ENCODE measurements at regions not wholly inside any gene's neighbourhood (a gene's known extent, or its start where the extent isn't known, plus 50 kb on each side); places are given as distances from the start of the nearest gene placed in this dataset.
A peak's percentile ranks its signal among the peaks of the same experiment; 100 is the strongest.

DNA sequence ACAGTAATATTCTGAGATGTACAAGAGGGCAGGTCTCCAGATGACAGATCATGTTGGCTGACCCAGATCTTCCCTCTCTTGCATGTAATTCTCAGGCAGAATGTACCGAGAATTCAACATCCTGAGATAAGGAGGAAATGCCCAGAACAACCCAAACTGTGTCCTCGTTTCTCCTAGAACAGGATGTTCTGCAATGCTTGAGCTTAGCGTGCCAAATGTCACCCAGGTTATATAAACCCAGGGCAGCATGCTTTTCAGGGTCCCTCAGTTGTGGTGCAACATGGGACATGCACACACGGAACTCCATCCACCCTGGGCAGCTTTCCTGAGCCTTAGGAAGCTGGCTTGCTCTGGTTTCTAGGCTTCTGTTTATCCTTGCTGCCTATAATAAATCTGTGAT lies 102.1 kb upstream of the CMC1 start:
- no peaks in the 10 kb centered on the region for H3K36me3 ChIP-seq (ENCODE audit: control insufficient read depth in 4 of 4, insufficient read depth in 4 of 4, low read length in 4 of 4)
- no peaks in the 10 kb centered on the region for H3K9me3 ChIP-seq (ENCODE audit: control insufficient read depth in 4 of 4, insufficient read depth in 3 of 4, low read length in 3 of 4)
- peak in 1 of 3 donors; percentile 35 for DNase-seq
- TF ChIP-seq, protein P1, sequence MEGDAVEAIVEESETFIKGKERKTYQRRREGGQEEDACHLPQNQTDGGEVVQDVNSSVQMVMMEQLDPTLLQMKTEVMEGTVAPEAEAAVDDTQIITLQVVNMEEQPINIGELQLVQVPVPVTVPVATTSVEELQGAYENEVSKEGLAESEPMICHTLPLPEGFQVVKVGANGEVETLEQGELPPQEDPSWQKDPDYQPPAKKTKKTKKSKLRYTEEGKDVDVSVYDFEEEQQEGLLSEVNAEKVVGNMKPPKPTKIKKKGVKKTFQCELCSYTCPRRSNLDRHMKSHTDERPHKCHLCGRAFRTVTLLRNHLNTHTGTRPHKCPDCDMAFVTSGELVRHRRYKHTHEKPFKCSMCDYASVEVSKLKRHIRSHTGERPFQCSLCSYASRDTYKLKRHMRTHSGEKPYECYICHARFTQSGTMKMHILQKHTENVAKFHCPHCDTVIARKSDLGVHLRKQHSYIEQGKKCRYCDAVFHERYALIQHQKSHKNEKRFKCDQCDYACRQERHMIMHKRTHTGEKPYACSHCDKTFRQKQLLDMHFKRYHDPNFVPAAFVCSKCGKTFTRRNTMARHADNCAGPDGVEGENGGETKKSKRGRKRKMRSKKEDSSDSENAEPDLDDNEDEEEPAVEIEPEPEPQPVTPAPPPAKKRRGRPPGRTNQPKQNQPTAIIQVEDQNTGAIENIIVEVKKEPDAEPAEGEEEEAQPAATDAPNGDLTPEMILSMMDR (IDR thresholded peaks at IDR 0.05; ENCODE audit: control extremely low read depth, extremely low read depth), result no peak
- no peaks in the 10 kb centered on the region for H3K27me3 ChIP-seq (ENCODE audit: control insufficient read depth in 3 of 3, insufficient read depth in 3 of 3, low read length in 2 of 3)
- ATAC-seq (ENCODE audit: insufficient read depth, low FRiP score), result peak; percentile 39
- H3K9ac ChIP-seq (ENCODE audit: insufficient read depth in 1 of 2, low read length in 2 of 2), result no peak overlapping the region
- 47 to 53% methylated on average over 4 of the region's 4 CpGs for WGBS, 2 donors
- peak overlapping the region in 1 of 2 donors; percentile 21 for H3K27ac ChIP-seq (ENCODE audit: low read depth in 1 of 2, low read length in 1 of 2)
- H3K4me1 ChIP-seq (ENCODE audit: control insufficient read depth in 5 of 5, insufficient read depth in 5 of 5, low read length in 5 of 5), result peaks cover 0 to 17% (median 5%) of the 10 kb centered on the region in 5 donors
- H3K4me3 ChIP-seq, result no peak overlapping the region

DNA sequence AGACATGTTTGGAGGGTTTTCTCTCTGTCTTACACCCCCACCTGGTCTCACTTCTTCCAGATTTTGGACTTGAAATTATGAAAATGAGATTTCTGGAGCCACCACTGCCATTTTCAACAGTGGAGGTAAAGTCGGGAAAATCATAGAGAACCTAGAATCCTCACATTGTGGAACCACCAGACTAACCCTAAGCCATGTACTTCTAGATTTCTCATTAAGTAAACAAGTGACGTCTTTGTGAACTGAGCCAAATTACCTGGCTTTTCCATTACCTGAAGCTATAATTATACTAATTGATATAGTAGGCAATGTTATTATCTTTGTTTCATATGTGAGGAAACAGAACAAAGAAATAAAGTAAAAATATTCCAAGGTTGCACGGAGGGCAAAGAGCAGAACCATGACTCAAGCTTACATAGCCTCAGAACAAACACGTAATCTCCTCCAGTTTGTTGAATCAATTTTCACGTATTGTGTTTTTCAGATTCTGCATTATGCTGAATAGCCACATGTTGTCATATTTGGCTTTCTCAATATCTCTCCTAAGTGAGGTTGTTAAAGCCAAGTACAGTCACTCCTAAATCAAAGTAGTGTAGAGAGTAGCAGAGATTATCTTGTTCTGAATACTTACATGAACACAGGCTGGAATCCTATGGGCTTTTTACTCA lies 101.3 kb upstream of the CMC1 start:
- DNase-seq (no peak), ATAC-seq (ENCODE audit: insufficient read depth, low FRiP score) (no peak)
- H3K9ac ChIP-seq (ENCODE audit: insufficient read depth in 1 of 2, low read length in 2 of 2), result no peak overlapping the region
- peak overlapping the region in 1 of 2 donors; percentile 21 for H3K27ac ChIP-seq (ENCODE audit: low read depth in 1 of 2, low read length in 1 of 2)
- TF ChIP-seq, protein P1 (IDR thresholded peaks at IDR 0.05; ENCODE audit: control extremely low read depth, extremely low read depth), result no peak
- no peaks in the 10 kb centered on the region for H3K36me3 ChIP-seq (ENCODE audit: control insufficient read depth in 4 of 4, insufficient read depth in 4 of 4, low read length in 4 of 4)
- no peak overlapping the region for H3K4me3 ChIP-seq
- WGBS, 2 donors, result 70 to 83% methylated on average over 5 of the region's 5 CpGs
- no peaks in the 10 kb centered on the region for H3K27me3 ChIP-seq (ENCODE audit: control insufficient read depth in 3 of 3, insufficient read depth in 3 of 3, low read length in 2 of 3)
- no peaks in the 10 kb centered on the region for H3K9me3 ChIP-seq (ENCODE audit: control insufficient read depth in 4 of 4, insufficient read depth in 3 of 4, low read length in 3 of 4)
- H3K4me1 ChIP-seq (ENCODE audit: control insufficient read depth in 5 of 5, insufficient read depth in 5 of 5, low read length in 5 of 5), result peaks cover 0 to 17% (median 5%) of the 10 kb centered on the region in 5 donors

DNA sequence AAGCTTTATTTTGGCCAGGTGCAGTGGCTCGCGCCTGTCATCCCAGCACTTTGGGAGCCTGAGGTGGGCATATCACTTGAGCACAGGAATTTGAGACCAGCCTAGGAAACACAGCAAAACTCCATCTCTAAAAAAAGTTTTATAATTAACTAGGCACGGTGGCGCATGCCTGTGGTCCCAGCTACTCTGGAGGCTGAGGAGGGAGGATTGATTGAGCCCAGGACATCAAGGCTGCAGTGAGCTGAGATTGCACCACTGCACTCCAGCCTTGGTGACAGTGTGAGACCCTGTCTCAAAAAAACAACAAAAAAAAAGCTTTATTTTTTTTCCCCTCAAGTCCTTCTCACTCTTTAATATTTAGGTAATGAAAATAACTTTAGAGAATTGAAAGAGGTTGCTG lies 100.8 kb upstream of the CMC1 start:
- Histone ChIP-seq H3K27me3 (ENCODE audit: control insufficient read depth in 3 of 3, insufficient read depth in 3 of 3, low read length in 2 of 3) (no peaks in the 10 kb centered on the region), H3K9ac (ENCODE audit: insufficient read depth in 1 of 2, low read length in 2 of 2) (no peak overlapping the region), H3K4me3 (no peak overlapping the region), H3K4me1 (ENCODE audit: control insufficient read depth in 5 of 5, insufficient read depth in 5 of 5, low read length in 5 of 5) (peaks cover 0 to 17% (median 5%) of the 10 kb centered on the region in 5 donors), H3K36me3 (ENCODE audit: control insufficient read depth in 4 of 4, insufficient read depth in 4 of 4, low read length in 4 of 4) (no peaks in the 10 kb centered on the region), H3K27ac (ENCODE audit: low read depth in 1 of 2, low read length in 1 of 2) (no peak overlapping the region), H3K9me3 (ENCODE audit: control insufficient read depth in 4 of 4, insufficient read depth in 3 of 4, low read length in 3 of 4) (no peaks in the 10 kb centered on the region)
- 91 to 94% methylated on average over 4 of the region's 4 CpGs for WGBS, 2 donors
- no peak for ATAC-seq (ENCODE audit: insufficient read depth, low FRiP score)
- DNase-seq, result no peak
- TF ChIP-seq, protein P1 (IDR thresholded peaks at IDR 0.05; ENCODE audit: control extremely low read depth, extremely low read depth), result no peak

DNA sequence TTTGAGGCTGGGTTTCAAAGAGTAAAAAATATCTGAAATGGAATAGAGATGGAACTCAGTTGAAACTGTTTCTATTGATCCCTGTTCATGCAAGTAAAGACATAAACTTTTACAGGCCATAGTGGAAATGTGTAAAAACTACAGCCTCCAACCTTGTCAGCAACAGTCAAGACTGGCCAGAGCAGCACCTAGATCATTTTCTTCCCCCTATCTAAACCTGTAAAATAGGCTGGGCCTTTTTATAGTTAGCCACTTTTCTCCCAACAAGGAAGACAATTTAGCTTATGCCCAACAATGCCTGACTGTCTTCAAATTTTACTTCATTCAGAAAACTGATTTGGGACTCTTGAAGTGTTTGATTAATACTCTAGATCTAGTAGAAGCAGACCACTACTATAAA lies 91.5 kb upstream of the CMC1 start:
- DNase-seq, result no peak
- Histone ChIP-seq H3K27me3 (ENCODE audit: control insufficient read depth in 3 of 3, insufficient read depth in 3 of 3, low read length in 2 of 3) (no peaks in the 10 kb centered on the region), H3K9ac (ENCODE audit: insufficient read depth in 1 of 2, low read length in 2 of 2) (no peak overlapping the region), H3K4me1 (ENCODE audit: control insufficient read depth in 5 of 5, insufficient read depth in 5 of 5, low read length in 5 of 5) (peaks cover 0 to 3% (median 0%) of the 10 kb centered on the region in 5 donors), H3K4me3 (no peak overlapping the region), H3K27ac (ENCODE audit: low read depth in 1 of 2, low read length in 1 of 2) (no peak overlapping the region), H3K9me3 (ENCODE audit: control insufficient read depth in 4 of 4, insufficient read depth in 3 of 4, low read length in 3 of 4) (peaks cover 0 to 3% (median 0%) of the 10 kb centered on the region in 4 donors), H3K36me3 (ENCODE audit: control insufficient read depth in 4 of 4, insufficient read depth in 4 of 4, low read length in 4 of 4) (no peaks in the 10 kb centered on the region)
- no peak for ATAC-seq (ENCODE audit: insufficient read depth, low FRiP score)
- TF ChIP-seq, protein P1 (IDR thresholded peaks at IDR 0.05; ENCODE audit: control extremely low read depth, extremely low read depth), result no peak

Data from lung (tissue), 11 donors.